ENCODE measurements at regions not wholly inside any gene's neighbourhood (a gene's known extent, or its start where the extent isn't known, plus 50 kb on each side); places are given as distances from the start of the nearest gene placed in this dataset.

GRCh38 chr6:30801950-30802349 lies 57.6 kb upstream of the IER3 start:
- no peak overlapping the region for H3K4me2 ChIP-seq
- ATAC-seq, result no peak
- ChIA-PET CTCF (interaction anchor here (1.3 kb wide), 1 partner anchor 112 kb away, joined by 3 read pairs; the partner anchor contains the start of gene VARS2), POLR2A (no interaction called here)
- H3K4me1 ChIP-seq, result no peaks in the 10 kb centered on the region
- FAIRE-seq, result no peak
- H3K4me3 ChIP-seq, result no peak overlapping the region
- no peaks in the 10 kb centered on the region for H3K9me3 ChIP-seq
- no peak for DNase-seq (ENCODE audit: low read depth in 1 of 2, low spot score in 1 of 2)
- peak overlapping the region in 1 of 2 experiments; percentile 30; a peak in 3 of 6 replicates for H3K27ac ChIP-seq
- TF ChIP-seq HOXB5 (CRISPR knock-in tag; IDR thresholded peaks at IDR 0.05) (no peak), TP53 (CRISPR knock-in tag; IDR thresholded peaks at IDR 0.05) (no peak), ZNF302 (CRISPR knock-in tag; IDR thresholded peaks at IDR 0.05) (no peak), RFX5 (IDR thresholded peaks at IDR 0.05) (no peak), RCOR1 (IDR thresholded peaks at IDR 0.05; ENCODE audit: low read depth, low read length) (no peak), USF2 (IDR thresholded peaks at IDR 0.05) (no peak), TFCP2L1 (CRISPR knock-in tag; IDR thresholded peaks at IDR 0.05) (no peak), RNF2 (IDR thresholded peaks at IDR 0.05; ENCODE audit: borderline replicate concordance, low read depth) (no peak), FOSB (CRISPR knock-in tag; IDR thresholded peaks at IDR 0.05) (no peak)
- TF ChIP-seq, protein P1, sequence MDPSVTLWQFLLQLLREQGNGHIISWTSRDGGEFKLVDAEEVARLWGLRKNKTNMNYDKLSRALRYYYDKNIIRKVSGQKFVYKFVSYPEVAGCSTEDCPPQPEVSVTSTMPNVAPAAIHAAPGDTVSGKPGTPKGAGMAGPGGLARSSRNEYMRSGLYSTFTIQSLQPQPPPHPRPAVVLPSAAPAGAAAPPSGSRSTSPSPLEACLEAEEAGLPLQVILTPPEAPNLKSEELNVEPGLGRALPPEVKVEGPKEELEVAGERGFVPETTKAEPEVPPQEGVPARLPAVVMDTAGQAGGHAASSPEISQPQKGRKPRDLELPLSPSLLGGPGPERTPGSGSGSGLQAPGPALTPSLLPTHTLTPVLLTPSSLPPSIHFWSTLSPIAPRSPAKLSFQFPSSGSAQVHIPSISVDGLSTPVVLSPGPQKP (IDR thresholded peaks at IDR 0.05; ENCODE audit: low read depth, low read length), result no peak
- WGBS (ENCODE audit: missing lambda C conversion rate), result 86% methylated on average over 7 of the region's 8 CpGs

DNA sequence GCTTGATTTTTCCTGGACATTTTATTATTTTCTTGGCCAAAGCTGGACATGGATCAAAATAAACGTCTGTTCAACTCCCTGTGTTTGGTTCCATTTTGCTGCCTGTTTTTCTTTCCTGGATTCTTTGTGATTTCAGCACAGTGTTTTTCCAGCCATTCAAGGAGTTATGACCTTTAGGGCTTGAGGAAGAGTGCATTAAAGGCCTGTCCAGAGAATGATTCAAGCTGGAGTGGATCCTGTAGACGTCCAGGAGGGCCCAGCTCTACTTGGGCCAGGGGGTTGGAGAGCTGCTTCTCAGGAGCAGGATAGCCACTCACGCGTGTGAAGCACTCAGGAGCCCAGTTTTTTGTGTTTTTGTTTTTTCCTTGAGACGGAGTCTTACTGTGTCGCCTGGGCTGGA lies 56.5 kb upstream of the IER3 start:
- Histone ChIP-seq H3K4me3 (no peak overlapping the region), H3K4me2 (no peak overlapping the region), H3K9me3 (no peaks in the 10 kb centered on the region), H3K4me1 (no peaks in the 10 kb centered on the region), H3K27ac (peak overlapping the region in 1 of 2 experiments; percentile 59; a peak in 1 of 6 replicates)
- WGBS (ENCODE audit: missing lambda C conversion rate), result 77% methylated on average over 6 of the region's 6 CpGs
- ATAC-seq (no peak), FAIRE-seq (no peak), DNase-seq (ENCODE audit: low read depth in 1 of 2, low spot score in 1 of 2) (no peak)
- TF ChIP-seq HEYL (CRISPR knock-in tag; IDR thresholded peaks at IDR 0.05) (no peak), FOSL2 (IDR thresholded peaks at IDR 0.05) (no peak), FOSL2 (CRISPR knock-in tag; IDR thresholded peaks at IDR 0.05) (no peak), HDAC2 (IDR thresholded peaks at IDR 0.05) (no peak), JUNB (IDR thresholded peaks at IDR 0.05) (no peak), SMC3 (IDR thresholded peaks at IDR 0.05) (no peak), FOXS1 (CRISPR knock-in tag; IDR thresholded peaks at IDR 0.05) (no peak), POLR2AphosphoS2 (conservative IDR thresholded peaks at IDR 0.05; ENCODE audit: low read length) (no peak), RNF2 (IDR thresholded peaks at IDR 0.05; ENCODE audit: borderline replicate concordance, low read depth) (no peak), SREBF2 (IDR thresholded peaks at IDR 0.05) (no peak), GATA3 (IDR thresholded peaks at IDR 0.05; ENCODE audit: borderline replicate concordance) (no peak)
- ChIA-PET POLR2A (no interaction called here), CTCF (interaction anchor here (0.7 kb wide), 1 partner anchor 122 kb away, joined by 3 read pairs; no protein-coding TSS in a partner anchor)

DNA sequence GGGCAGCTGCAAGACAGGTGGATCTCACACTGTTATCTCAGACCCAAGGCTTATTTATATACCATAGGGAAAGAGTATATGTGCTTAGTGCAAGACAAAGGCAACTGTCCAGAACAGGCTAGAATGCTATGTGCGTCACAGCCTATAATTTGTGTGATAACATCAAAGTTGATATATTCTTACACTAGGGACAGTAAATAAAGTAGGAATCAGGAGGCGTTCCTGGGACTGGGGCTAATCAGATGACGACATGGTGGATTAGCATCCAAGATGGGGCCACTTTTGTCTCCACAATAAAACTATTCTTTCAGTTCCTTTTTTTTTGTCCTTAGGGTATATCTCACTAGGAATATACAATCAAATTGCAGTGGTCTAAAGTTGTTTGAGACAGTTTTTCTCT lies 54.9 kb upstream of the IER3 start:
- Histone ChIP-seq H3K4me1 (no peaks in the 10 kb centered on the region), H3K9me3 (no peaks in the 10 kb centered on the region), H3K27ac (no peak overlapping the region), H3K4me2 (no peak overlapping the region), H3K4me3 (no peak overlapping the region)
- ChIA-PET CTCF (interaction anchor here (1.1 kb wide), 1 partner anchor 30 kb away, joined by 3 read pairs; no protein-coding TSS in a partner anchor), POLR2A (no interaction called here)
- DNase-seq (ENCODE audit: low read depth in 1 of 2, low spot score in 1 of 2) (no peak), ATAC-seq (no peak), FAIRE-seq (no peak)
- 82% methylated on average over 3 of the region's 3 CpGs for WGBS (ENCODE audit: missing lambda C conversion rate)
- no peak for TF ChIP-seq CHD2 (IDR thresholded peaks at IDR 0.05; ENCODE audit: low read length, partially characterized antibody)
- no peak for TF ChIP-seq HES2 (IDR thresholded peaks at IDR 0.05)
- no peak for TF ChIP-seq KDM5A (IDR thresholded peaks at IDR 0.05)
- TF ChIP-seq GATA3 (IDR thresholded peaks at IDR 0.05; ENCODE audit: borderline replicate concordance), result no peak
- TF ChIP-seq ZFP36 (IDR thresholded peaks at IDR 0.05; ENCODE audit: borderline replicate concordance, partially characterized antibody), result no peak
- no peak for TF ChIP-seq HDAC2 (IDR thresholded peaks at IDR 0.05)
- no peak for TF ChIP-seq BHLHE40 (IDR thresholded peaks at IDR 0.05; ENCODE audit: low read depth, low read length)
- TF ChIP-seq RFX5 (IDR thresholded peaks at IDR 0.05), result no peak
- no peak for TF ChIP-seq JUNB (IDR thresholded peaks at IDR 0.05)
- TF ChIP-seq EP300 (IDR thresholded peaks at IDR 0.05), result no peak

Data from A549 (cell line).